Natural killer cell (primary cell): ENCODE measurements at regions not wholly inside any gene's neighbourhood (a gene's known extent, or its start where the extent isn't known, plus 50 kb on each side); places are given as distances from the start of the nearest gene placed in this dataset.
A peak's percentile ranks its signal among the peaks of the same experiment; 100 is the strongest.

ENCODE experiments used
- ATAC-seq, 3 donors: fragments of 150-1000 bp in 2 of 3; fragments of 200-7000 bp in 1 of 3; cut with Tn5 transposase; 1 replicate in 1 of 3; 2 replicates in 2 of 3; pipeline ENCODE4 v1.10.0; 2021; ENCODE audit warnings: mild to moderate bottlenecking in 2 of 3, moderate library complexity in 2 of 3
- DNase-seq, 2 donors: peaks; one replicate each; pipeline versions ENCODE4 v3.0.0 to v3.0.0-alpha.2; 2013 to 2021; ENCODE audit warnings: mixed read lengths in 1 of 2
- H3K27ac ChIP-seq: one replicate; pipeline ENCODE4 v1.5.1; 2013; ENCODE audit warnings: mild to moderate bottlenecking, low read length
- H3K27me3 ChIP-seq: one replicate; pipeline ENCODE4 v1.6.1; 2013; ENCODE audit warnings: low read length; ENCODE audit not compliant: control insufficient read depth, insufficient read depth
- H3K36me3 ChIP-seq: one replicate; pipeline ENCODE4 v1.6.1; 2013; ENCODE audit warnings: low read length; ENCODE audit not compliant: control insufficient read depth, insufficient read depth
- H3K4me1 ChIP-seq: one replicate; pipeline ENCODE4 v1.6.1; 2013; ENCODE audit warnings: low read length; ENCODE audit not compliant: control insufficient read depth, insufficient read depth
- H3K4me3 ChIP-seq: one replicate; pipeline ENCODE4 v1.5.1; 2013; ENCODE audit warnings: low read length
- H3K9me3 ChIP-seq: one replicate; pipeline ENCODE4 v1.6.1; 2013; ENCODE audit warnings: low read length; ENCODE audit not compliant: control insufficient read depth, insufficient read depth
- H3K27ac Mint-ChIP-seq, 2 donors: one replicate each; pipeline ENCODE4 v1.8.0; 2022; ENCODE audit warnings: mild to moderate bottlenecking in 2 of 2, mixed read lengths in 2 of 2, moderate library complexity in 1 of 2
- H3K27me3 Mint-ChIP-seq, 2 donors: one replicate each; pipeline ENCODE4 v1.8.0; 2022; ENCODE audit warnings: low read depth in 2 of 2, mixed read lengths in 2 of 2
- H3K36me3 Mint-ChIP-seq: one replicate; pipeline ENCODE4 v1.8.0; 2022; ENCODE audit warnings: mixed read lengths
- H3K4me1 Mint-ChIP-seq, 2 donors: one replicate each; pipeline ENCODE4 v1.8.0; 2022; ENCODE audit warnings: mixed read lengths in 2 of 2
- H3K4me3 Mint-ChIP-seq: one replicate; pipeline ENCODE4 v1.8.0; 2022; ENCODE audit warnings: mild to moderate bottlenecking, moderate library complexity, mixed read lengths
- H3K9me3 Mint-ChIP-seq, 2 donors: one replicate each; pipeline ENCODE4 v1.8.0; 2022; ENCODE audit warnings: mixed read lengths in 2 of 2
- CTCF ChIP-seq: fragments of 200-600 bp; IDR thresholded peaks from one replicate; pipeline ENCODE4 v1.8.0; 2022; ENCODE audit warnings: antibody characterized with exemption
- WGBS: methylation state at CpG from one replicate; pipeline ENCODE4 v1.1.7; 2013; ENCODE audit warnings: missing lambda C conversion rate; ENCODE audit not compliant: insufficient coverage; 5-methylcytosine and 5-hydroxymethylcytosine counted together
- intact Hi-C: fragments of 100-400 bp; cut with micrococcal nuclease; formaldehyde crosslinking; loops from one replicate; pipeline ENCODE4 v1.14.2; 2022

- H3K27ac Mint-ChIP-seq = peak overlapping the region; percentile 99
- peaks cover 65% of the 10 kb centered on the region for H3K4me1 ChIP-seq
- peak overlapping the region; percentile 47 for H3K4me3 Mint-ChIP-seq
- 92% methylated on average over 30 of the region's 30 CpGs for WGBS
- ATAC-seq (no peak), DNase-seq (no peak)
- peak overlapping the region; percentile 87 for H3K27ac ChIP-seq
- no peaks in the 10 kb centered on the region for H3K27me3 ChIP-seq
- no peaks in the 10 kb centered on the region for H3K9me3 Mint-ChIP-seq
- H3K27me3 Mint-ChIP-seq = no peaks in the 10 kb centered on the region
- peaks cover 64 to 73% of the 10 kb centered on the region in 2 donors for H3K4me1 Mint-ChIP-seq
- no peak overlapping the region for H3K4me3 ChIP-seq
- H3K36me3 ChIP-seq = no peaks in the 10 kb centered on the region
- intact Hi-C loops = loop anchor here (10.0 kb wide), 2 partner anchors 91 to 121 kb away; no protein-coding TSS in a partner anchor
- no peaks in the 10 kb centered on the region for H3K9me3 ChIP-seq
- no peaks in the 10 kb centered on the region for H3K36me3 Mint-ChIP-seq
- TF ChIP-seq CTCF = no peak
Measured at GRCh38 chr2:8545695-8546611, 135.9 kb upstream of the ID2 start.

GRCh38 chr2:8546612-8547283, 135.1 kb upstream of the ID2 start:
- peaks cover 59 to 73% of the 10 kb centered on the region in 2 donors for H3K4me1 Mint-ChIP-seq
- ATAC-seq (no peak), DNase-seq (no peak)
- H3K27ac Mint-ChIP-seq = peak overlapping the region; percentile 10 to 99
- intact Hi-C loops = loop anchor here (10.0 kb wide), 2 partner anchors 92 to 122 kb away; no protein-coding TSS in a partner anchor
- no peak overlapping the region for H3K4me3 Mint-ChIP-seq
- TF ChIP-seq CTCF = no peak
- Histone ChIP-seq H3K36me3 (no peaks in the 10 kb centered on the region), H3K4me3 (no peak overlapping the region), H3K27ac (no peak overlapping the region), H3K4me1 (peaks cover 57% of the 10 kb centered on the region), H3K27me3 (no peaks in the 10 kb centered on the region), H3K9me3 (no peaks in the 10 kb centered on the region)
- H3K9me3 Mint-ChIP-seq = no peaks in the 10 kb centered on the region
- H3K36me3 Mint-ChIP-seq = no peaks in the 10 kb centered on the region
- 53% methylated on average over 16 of the region's 16 CpGs for WGBS
- peaks cover 0 to under 1% of the 10 kb centered on the region in 2 donors for H3K27me3 Mint-ChIP-seq

GRCh38 chr2:8547284-8548064, 134.4 kb upstream of the ID2 start:
- DNase-seq = no peak
- no peak for ATAC-seq
- no peaks in the 10 kb centered on the region for H3K9me3 ChIP-seq
- no peaks in the 10 kb centered on the region for H3K27me3 ChIP-seq
- Mint-ChIP-seq H3K4me1 (peaks cover 56 to 71% of the 10 kb centered on the region in 2 donors), H3K36me3 (no peaks in the 10 kb centered on the region), H3K27me3 (peaks cover 0 to 2% of the 10 kb centered on the region in 2 donors), H3K27ac (peak overlapping the region; percentile 10 to 99), H3K9me3 (no peaks in the 10 kb centered on the region), H3K4me3 (peak overlapping the region; percentile 28)
- TF ChIP-seq CTCF = no peak
- no peak overlapping the region for H3K27ac ChIP-seq
- H3K4me1 ChIP-seq = peaks cover 51% of the 10 kb centered on the region
- no peak overlapping the region for H3K4me3 ChIP-seq
- H3K36me3 ChIP-seq = no peaks in the 10 kb centered on the region
- WGBS = 96% methylated on average over 20 of the region's 20 CpGs
- intact Hi-C loops = loop anchor here (10.0 kb wide), 2 partner anchors 93 to 123 kb away; no protein-coding TSS in a partner anchor
